GM18870 (cell line): ENCODE measurements at regions not wholly inside any gene's neighbourhood (a gene's known extent, or its start where the extent isn't known, plus 50 kb on each side); places are given as distances from the start of the nearest gene placed in this dataset.

Source experiments
- ATAC-seq: cut with Tn5 transposase; IDR thresholded peaks from one replicate; pipeline ENCODE4 v1.9.1; 2021; ENCODE audit warnings: moderate library complexity; ENCODE audit not compliant: unreplicated experiment

- ATAC-seq: peak; percentile 69
These were observed 155.0 kb upstream of the TSLP start for GRCh38 chr5:110916381-110917049.

GRCh38 chr5:110917161-110917875 is 154.2 kb upstream of the TSLP start:
- ATAC-seq: peak; percentile 9

DNA sequence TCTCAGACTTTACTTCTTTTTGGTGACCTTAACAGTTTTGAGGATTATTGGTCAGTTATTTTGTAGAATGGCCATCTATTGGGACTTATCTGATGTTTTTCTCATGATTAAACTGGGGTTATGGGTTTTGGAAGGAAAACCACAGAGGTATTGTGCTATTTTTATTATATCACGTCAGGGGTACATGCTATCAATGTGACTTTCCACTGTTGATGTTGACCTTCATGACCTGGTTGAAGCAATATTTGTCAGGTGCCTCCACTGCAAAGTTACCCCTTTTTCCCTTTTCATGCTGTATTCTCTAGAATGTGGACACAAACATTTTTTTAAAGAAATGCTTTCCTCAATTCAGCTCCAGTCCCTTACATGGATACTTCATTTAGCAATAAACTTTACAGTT is 152.8 kb upstream of the TSLP start:
- no peak for ATAC-seq

DNA sequence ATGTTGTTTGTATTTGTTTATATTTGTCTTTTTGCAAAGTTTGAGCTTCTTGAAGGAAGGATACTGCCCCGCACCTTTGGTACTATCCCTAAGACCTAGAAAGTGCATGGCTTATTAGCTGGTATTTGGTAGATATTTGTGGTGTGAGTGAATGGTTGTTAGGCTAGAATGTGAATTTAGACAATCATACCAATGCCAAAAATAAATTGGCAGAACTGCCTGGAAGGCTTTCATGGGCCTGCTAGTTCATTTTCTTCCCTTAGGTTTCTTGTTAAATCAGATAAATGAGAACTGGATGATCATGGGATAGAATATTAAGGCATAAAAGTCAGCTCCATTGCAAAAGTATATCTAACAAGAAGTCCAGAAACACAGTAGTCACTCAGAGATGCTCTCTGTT is 147.5 kb upstream of the TSLP start:
- ATAC-seq: no peak

- no peak for ATAC-seq
These were observed 146.1 kb upstream of the TSLP start for GRCh38 chr5:110925398-110925797.

GRCh38 chr5:110925916-110926315 is 145.6 kb upstream of the TSLP start:
- ATAC-seq: no peak

GRCh38 chr5:110932755-110933488 is 138.6 kb upstream of the TSLP start:
- peak; percentile 98 for ATAC-seq

DNA sequence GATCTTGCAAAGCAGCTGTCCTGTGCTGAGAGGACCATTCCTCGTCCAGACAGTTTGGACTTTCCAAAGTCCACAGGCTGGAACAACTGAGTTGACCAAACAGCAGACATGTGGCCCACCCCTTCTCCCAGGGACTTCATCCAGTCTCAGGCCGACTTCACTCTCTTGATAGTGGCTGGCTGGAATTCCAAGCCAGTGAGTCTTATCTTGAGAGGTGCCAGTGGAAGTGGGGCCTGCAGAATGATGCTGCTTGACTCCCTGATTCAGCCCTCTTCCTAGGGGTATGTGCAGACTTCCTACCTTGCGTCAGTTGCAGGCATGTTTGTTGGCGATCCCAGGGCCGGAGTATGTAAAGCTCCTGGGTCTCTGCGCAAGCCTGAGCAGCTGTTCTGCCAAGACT is 131.4 kb upstream of the TSLP start:
- ATAC-seq: no peak

- ATAC-seq: no peak
These were observed 125.6 kb upstream of the TSLP start for GRCh38 chr5:110945874-110946436.

- ATAC-seq: no peak
These were observed 120.1 kb upstream of the TSLP start for GRCh38 chr5:110951373-110951791.

GRCh38 chr5:110956280-110956912 is 115.1 kb upstream of the TSLP start:
- no peak for ATAC-seq

DNA sequence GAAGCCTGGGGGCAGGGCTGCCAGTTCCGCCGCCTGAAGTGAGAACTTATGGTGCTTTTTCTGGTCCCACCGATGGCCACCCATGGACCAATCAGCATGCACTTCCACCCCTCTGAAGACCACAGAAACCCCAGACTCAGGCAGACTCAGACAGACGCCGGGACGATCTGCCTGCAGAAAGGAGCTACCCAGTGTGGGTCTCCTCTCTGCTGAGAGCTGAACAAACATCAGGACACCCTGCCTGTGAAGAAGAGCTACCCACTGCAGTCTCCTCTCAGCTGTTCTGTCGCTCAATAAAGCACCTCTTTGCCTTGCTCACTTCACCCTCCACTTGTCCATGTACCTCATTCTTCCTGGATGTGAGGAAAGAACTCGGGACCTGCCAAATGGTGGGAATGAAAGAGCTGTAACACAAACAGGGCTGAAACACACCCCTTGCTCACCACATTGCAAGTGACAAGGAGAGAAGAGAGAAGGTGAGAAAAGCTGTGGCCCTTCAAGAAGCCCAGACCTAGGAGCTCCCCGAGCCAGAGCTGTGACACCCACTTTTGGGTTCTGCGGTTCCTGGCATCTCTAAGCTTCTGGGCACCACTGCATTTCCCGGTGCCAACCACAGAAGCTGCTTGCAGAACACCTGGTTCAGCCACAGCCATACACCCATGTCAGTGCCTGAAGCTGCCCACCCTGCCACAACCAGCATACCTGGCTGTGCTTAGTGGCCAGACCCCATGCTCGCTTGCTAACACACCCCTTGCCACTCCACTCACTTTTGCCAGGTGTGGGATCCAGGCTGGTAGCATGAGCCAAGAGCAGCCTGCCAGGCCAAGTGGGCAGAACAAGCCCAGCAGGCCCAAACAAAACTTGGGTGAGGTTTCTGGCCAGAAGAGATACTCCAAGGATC is 114.3 kb upstream of the TSLP start:
- no peak for ATAC-seq

DNA sequence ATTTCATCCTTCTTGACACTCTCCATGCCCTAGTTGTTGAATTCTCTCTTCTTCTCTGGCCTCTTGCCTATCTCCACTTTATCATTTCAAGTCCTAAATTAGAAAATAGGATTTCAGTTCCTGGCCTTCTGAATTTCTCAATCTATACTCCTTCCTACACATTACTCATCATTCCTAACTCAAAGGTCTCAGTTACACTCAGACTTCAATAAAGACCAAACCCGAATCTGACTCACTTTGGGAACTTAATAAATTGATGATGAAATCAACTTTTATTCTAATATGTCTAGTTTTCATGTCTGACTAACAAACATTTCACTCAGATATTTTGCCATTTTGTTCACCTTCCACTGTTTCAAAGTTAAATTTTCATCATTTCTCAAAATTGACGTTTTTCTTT is 113.6 kb upstream of the TSLP start:
- ATAC-seq: no peak

- no peak for ATAC-seq
These were observed 108.0 kb upstream of the TSLP start for GRCh38 chr5:110963495-110963894.

DNA sequence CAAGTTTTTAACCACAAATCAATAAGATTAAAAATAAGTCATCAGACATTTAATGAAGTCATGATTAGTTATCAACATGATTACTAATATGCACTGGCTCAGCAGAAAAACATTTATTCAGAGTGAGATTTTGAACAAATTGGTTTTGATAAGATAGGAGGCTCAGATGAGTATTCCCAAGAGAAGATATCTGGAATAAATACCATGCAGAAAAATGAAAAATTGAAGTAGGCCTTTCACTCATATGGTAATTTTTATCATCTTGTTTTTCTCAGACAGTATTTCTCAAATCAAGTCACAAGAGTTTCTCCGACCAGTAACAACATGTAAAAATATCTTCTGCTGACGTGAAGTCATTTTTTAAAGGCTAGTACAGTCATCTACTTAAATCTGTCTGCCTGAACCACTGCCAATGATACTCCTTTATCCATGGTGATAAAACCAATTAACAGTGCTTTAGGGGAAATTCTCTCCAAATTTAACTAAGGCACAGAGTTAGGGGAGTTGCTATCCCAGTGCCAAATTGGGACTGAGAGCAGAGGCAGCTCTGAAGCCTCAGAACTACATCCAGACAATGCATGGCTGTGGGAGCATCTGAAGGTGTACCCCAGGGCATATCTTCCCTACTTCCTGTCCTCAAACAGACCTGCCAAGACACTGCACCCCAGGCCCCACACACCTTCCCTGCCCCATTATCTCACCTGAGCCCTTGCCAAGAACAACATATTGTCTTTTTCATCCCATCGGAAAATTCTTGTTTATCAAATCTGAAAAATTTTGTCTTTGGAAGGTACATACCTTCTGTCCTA is 105.5 kb upstream of the TSLP start:
- no peak for ATAC-seq

DNA sequence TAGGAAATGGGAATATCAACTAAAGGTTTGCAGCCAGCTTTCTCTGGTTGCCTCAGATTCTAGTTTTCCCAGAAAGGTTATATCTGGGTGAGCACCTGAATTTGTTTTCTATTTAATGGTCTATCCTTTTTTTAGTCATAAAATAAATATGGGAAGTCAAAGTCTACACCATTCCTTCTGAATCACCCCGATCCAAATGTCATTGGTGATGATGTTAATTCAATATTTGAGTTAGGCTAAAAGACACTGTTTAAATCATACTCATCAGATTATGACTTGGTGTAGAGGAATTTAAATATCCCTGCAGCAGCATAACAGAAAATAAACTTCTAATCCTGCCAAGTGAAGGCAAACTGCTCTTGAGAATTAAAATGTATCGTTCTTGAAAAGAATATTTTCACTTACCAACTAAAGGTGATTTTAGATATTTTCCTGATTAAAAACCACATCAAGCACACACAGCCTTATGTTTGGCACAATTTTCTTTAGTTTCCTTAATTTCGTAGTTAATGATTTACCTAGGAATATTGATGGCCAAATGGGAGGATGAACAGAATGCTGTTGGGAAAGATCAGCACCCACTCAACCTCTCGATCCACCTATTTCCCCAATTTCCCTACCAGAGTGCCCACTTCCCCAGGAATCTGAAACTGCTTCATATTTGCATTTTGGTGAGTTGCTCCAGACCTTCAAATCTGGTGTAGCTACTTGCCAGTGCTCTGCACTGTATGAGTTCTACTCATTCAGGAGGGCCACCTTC is 103.1 kb upstream of the TSLP start:
- ATAC-seq: no peak

- ATAC-seq: no peak
These were observed 102.0 kb upstream of the TSLP start for GRCh38 chr5:110969502-110969901.

DNA sequence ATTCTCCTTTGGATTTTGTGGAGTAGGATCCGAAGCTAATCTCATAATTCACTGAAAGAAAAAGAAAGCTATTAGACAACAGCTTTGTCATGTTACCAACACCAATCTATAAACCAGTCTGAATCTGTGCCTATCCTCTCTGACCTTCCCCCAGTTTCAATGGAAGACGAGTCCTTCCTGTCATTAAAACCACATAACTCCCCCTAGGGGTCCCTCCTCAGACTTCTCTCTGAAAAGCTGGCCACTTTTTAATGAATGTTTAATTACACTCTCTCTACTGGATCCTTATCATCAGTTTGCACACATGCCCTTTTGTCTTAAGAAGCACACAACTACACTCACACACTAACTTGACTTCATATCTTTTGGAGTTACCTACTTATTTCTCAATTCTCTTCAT is 98.0 kb upstream of the TSLP start:
- ATAC-seq: no peak

DNA sequence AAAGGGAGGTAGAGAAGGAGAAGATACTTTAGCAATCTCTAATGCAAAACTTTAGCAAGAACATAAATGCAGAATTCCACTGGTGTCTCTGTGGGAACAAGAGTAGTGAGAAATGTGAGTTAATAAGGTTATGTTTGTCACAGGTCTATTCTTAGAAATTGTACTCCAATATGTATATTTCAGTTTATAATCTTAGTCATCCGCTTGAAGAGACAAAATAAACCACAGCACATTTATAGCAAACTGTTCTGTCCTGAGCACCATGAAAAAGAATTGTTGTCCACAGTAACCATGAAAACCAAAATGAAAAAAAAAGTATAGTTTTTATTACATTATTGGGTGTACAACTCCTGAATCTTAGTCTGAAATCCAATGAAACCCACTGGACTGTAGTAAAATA is 93.6 kb upstream of the TSLP start:
- no peak for ATAC-seq
